IMR-90 (cell line): ENCODE measurements at regions not wholly inside any gene's neighbourhood (a gene's known extent, or its start where the extent isn't known, plus 50 kb on each side); places are given as distances from the start of the nearest gene placed in this dataset.
"Not testable (repeated sequence)": the region's sequence is repeated elsewhere in the genome, so short reads cannot be mapped to it uniquely, and the experiment has no call there.

ENCODE experiments used
- ATAC-seq: fragments of 200-7000 bp; cut with Tn5 transposase; 2 replicates; pipeline ENCODE4 v1.9.1; 2020; ENCODE audit warnings: low read depth, mild to moderate bottlenecking, moderate library complexity
- BruUV-seq: library from RNA; stranded (reverse); fragments of 400-500 nt; replicated peaks from 2 replicates; lab custom pipeline; 2021; lab: Mats Ljungman, UMichigan
- CTCF ChIA-PET: fragments of 300-600 bp; formaldehyde crosslinking; extraction: SDS; loops from one replicate; lab custom pipeline; 2021; ENCODE audit warnings: antibody characterized with exemption; lab: Yijun Ruan, JAX
- POLR2A ChIA-PET: fragments of 300-600 bp; sonication (Branson Sonifier 250); formaldehyde crosslinking; loops from one replicate; lab custom pipeline; 2022; ENCODE audit warnings: antibody characterized with exemption; ENCODE audit not compliant: unreplicated experiment; lab: Charles Lee
- DNase-seq: peaks from one replicate; pipeline ENCODE4 v3.0.0; 2013
- H2AFZ ChIP-seq: replicated peaks from 2 replicates; pipeline ENCODE3; 2013; ENCODE audit warnings: low read length, mild to moderate bottlenecking; ENCODE audit not compliant: poor library complexity
- H2AK5ac ChIP-seq: 2 replicates; pipeline ENCODE4 v1.6.1; 2013; ENCODE audit warnings: low read depth, low read length, inconsistent platforms
- H2AK9ac ChIP-seq: replicated peaks from 2 replicates; pipeline ENCODE3; 2013; ENCODE audit warnings: mild to moderate bottlenecking, low read depth, low read length, moderate library complexity; ENCODE audit not compliant: poor library complexity
- H2BK120ac ChIP-seq: 2 replicates; pipeline ENCODE4 v1.6.1; 2013; ENCODE audit warnings: low read depth, low read length, inconsistent platforms
- H2BK15ac ChIP-seq: 3 replicates; pipeline ENCODE4 v1.6.1; 2013; ENCODE audit warnings: low read depth, low read length, inconsistent platforms
- H2BK20ac ChIP-seq: 2 replicates; pipeline ENCODE4 v1.6.1; 2013; ENCODE audit warnings: low read depth, mild to moderate bottlenecking, inconsistent platforms, low read length, moderate library complexity
- H2BK5ac ChIP-seq: 2 replicates; pipeline ENCODE4 v1.6.1; 2013; ENCODE audit warnings: mild to moderate bottlenecking, low read depth, low read length, inconsistent platforms; ENCODE audit not compliant: poor library complexity, severe bottlenecking
- H3K14ac ChIP-seq: replicated peaks from 2 replicates; pipeline ENCODE4 v1.6.1; 2013; ENCODE audit warnings: low read depth, low read length, inconsistent platforms
- H3K18ac ChIP-seq: 2 replicates; pipeline ENCODE4 v1.6.1; 2013; ENCODE audit warnings: low read depth, low read length, control low read depth
- H3K23ac ChIP-seq: 2 replicates; pipeline ENCODE4 v1.6.1; 2013; ENCODE audit warnings: low read depth, low read length, inconsistent platforms
- H3K27ac ChIP-seq: 2 replicates; pipeline ENCODE4 v1.5.1; 2013; ENCODE audit warnings: mild to moderate bottlenecking, control low read depth, low read length; ENCODE audit not compliant: insufficient read depth
- H3K27me3 ChIP-seq: 2 replicates; pipeline ENCODE4 v1.6.1; 2013; ENCODE audit warnings: low read length; ENCODE audit not compliant: control insufficient read depth, insufficient read depth
- H3K36me3 ChIP-seq: 2 replicates; pipeline ENCODE4 v1.6.1; 2013; ENCODE audit warnings: low read length, mixed read lengths; ENCODE audit not compliant: control insufficient read depth, insufficient read depth
- H3K4ac ChIP-seq: 2 replicates; pipeline ENCODE4 v1.6.1; 2013; ENCODE audit warnings: low read depth, low read length, inconsistent platforms
- H3K4me1 ChIP-seq: 2 replicates; pipeline ENCODE4 v1.6.1; 2013; ENCODE audit warnings: low read length, mixed read lengths; ENCODE audit not compliant: control insufficient read depth, insufficient read depth
- H3K4me2 ChIP-seq: 2 replicates; pipeline ENCODE4 v1.6.1; 2013; ENCODE audit warnings: low read depth, mild to moderate bottlenecking, control low read depth, low read length, moderate library complexity
- H3K4me3 ChIP-seq: 2 replicates; pipeline ENCODE4 v1.5.1; 2013; ENCODE audit warnings: low read depth, mild to moderate bottlenecking, control low read depth, low read length, moderate library complexity; ENCODE audit not compliant: insufficient read depth
- H3K56ac ChIP-seq: 2 replicates; pipeline ENCODE4 v1.6.1; 2013; ENCODE audit warnings: low read length, inconsistent platforms; ENCODE audit not compliant: insufficient read depth; ENCODE audit errors: extremely low read depth
- H3K79me1 ChIP-seq, 2 experiments: 2 replicates each; pipeline ENCODE4 v1.6.1; 2013; ENCODE audit warnings: low read length in 2 of 2, inconsistent platforms in 1 of 2, low read depth in 1 of 2
- H3K9ac ChIP-seq: 2 replicates; pipeline ENCODE4 v1.6.1; 2013; ENCODE audit warnings: low read depth, low read length, control low read depth
- H3K9me1 ChIP-seq: 2 replicates; pipeline ENCODE4 v1.6.1; 2013; ENCODE audit warnings: low read length, inconsistent platforms; ENCODE audit not compliant: insufficient read depth
- H3K9me3 ChIP-seq: 2 replicates; pipeline ENCODE4 v1.6.1; 2013; ENCODE audit warnings: low read length; ENCODE audit not compliant: control insufficient read depth, insufficient read depth
- H4K20me1 ChIP-seq: 2 replicates; pipeline ENCODE4 v1.6.1; 2013; ENCODE audit warnings: low read length, inconsistent platforms; ENCODE audit not compliant: insufficient read depth
- H4K5ac ChIP-seq: 2 replicates; pipeline ENCODE4 v1.6.1; 2013; ENCODE audit warnings: mild to moderate bottlenecking, low read depth, low read length, control low read depth
- H4K8ac ChIP-seq, 2 experiments: 2 replicates each; pipeline ENCODE4 v1.6.1; 2013; ENCODE audit warnings: low read depth in 2 of 2, low read length in 2 of 2, control low read depth in 1 of 2, inconsistent platforms in 1 of 2
- H4K91ac ChIP-seq: 2 replicates; pipeline ENCODE4 v1.6.1; 2013; ENCODE audit warnings: low read depth, low read length, inconsistent platforms; ENCODE audit not compliant: insufficient read depth
- WGBS, 2 experiments: methylation state at CpG; one replicate each; pipeline versions ENCODE4 v1.1.5 to v1.1.7; 2013; ENCODE audit warnings: missing lambda C conversion rate in 2 of 2; ENCODE audit not compliant: insufficient read length in 1 of 2; ENCODE audit errors: extremely low coverage in 2 of 2; 5-methylcytosine and 5-hydroxymethylcytosine counted together
- dilution Hi-C: fragments of 300-500 bp; cut with HindIII; formaldehyde crosslinking; loops from one replicate; pipeline ENCODE4 v1.14.3; 2018; ENCODE audit warnings: low sequenced_read_pairs; ENCODE audit not compliant: unreplicated experiment
- in situ Hi-C: fragments of 300-500 bp; cut with MboI; formaldehyde crosslinking; loops from 3 replicates; pipeline ENCODE4 v1.14.3; 2019; ENCODE audit warnings: low sequenced_read_pairs, inconsistent platforms, mixed read lengths
- intact Hi-C: fragments of 100-400 bp; cut with micrococcal nuclease; formaldehyde crosslinking; loops from 2 replicates; pipeline ENCODE4 v1.10.0; 2022

- H3K4me1 ChIP-seq, H2BK20ac ChIP-seq, ATAC-seq, H3K4me3 ChIP-seq, H2AFZ ChIP-seq, H3K27ac ChIP-seq, H2BK5ac ChIP-seq, H4K8ac ChIP-seq, H2AK9ac ChIP-seq, H3K27me3 ChIP-seq, H2BK15ac ChIP-seq, H3K14ac ChIP-seq, POLR2A ChIA-PET, BruUV-seq, H3K23ac ChIP-seq, intact Hi-C loops, H3K79me1 ChIP-seq, DNase-seq, H4K20me1 ChIP-seq, H3K36me3 ChIP-seq, H2AK5ac ChIP-seq, CTCF ChIA-PET, H3K9me1 ChIP-seq, H2BK120ac ChIP-seq, dilution Hi-C loops, H3K4ac ChIP-seq, H4K91ac ChIP-seq, H3K9me3 ChIP-seq, H3K4me2 ChIP-seq, H3K56ac ChIP-seq, H4K5ac ChIP-seq, H3K18ac ChIP-seq, H3K9ac ChIP-seq: not testable (repeated sequence)
- no CpG with 5 or more reads among the region's 4 CpGs for WGBS, 2 experiments
- in situ Hi-C loops: loop anchor here (10.0 kb wide), 1 partner anchor 400 kb away; no protein-coding TSS in a partner anchor
Measured at GRCh38 chr12:25394775-25395174, 144.0 kb upstream of the KRAS start.
